CD14-positive monocyte (primary cell): ENCODE measurements at regions not wholly inside any gene's neighbourhood (a gene's known extent, or its start where the extent isn't known, plus 50 kb on each side); places are given as distances from the start of the nearest gene placed in this dataset.
A peak's percentile ranks its signal among the peaks of the same experiment; 100 is the strongest.

Experiments
- DNase-seq, 3 donors: peaks; one replicate each; pipeline ENCODE4 v3.0.0-alpha.2; 2011 to 2022
- H2AFZ ChIP-seq: 2 replicates; pipeline ENCODE4 v1.6.0; 2012; ENCODE audit warnings: mild to moderate bottlenecking, low read depth, low read length, inconsistent platforms; ENCODE audit not compliant: insufficient read depth, poor library complexity, severe bottlenecking
- H3K27ac ChIP-seq, 2 donors: 1 replicate in 1 of 2; 2 replicates in 1 of 2; pipeline ENCODE4 v1.5.1; 2012 to 2013; ENCODE audit warnings: low read length in 2 of 2, control low read depth in 1 of 2, inconsistent platforms in 1 of 2, low read depth in 1 of 2, mild to moderate bottlenecking in 1 of 2
- H3K27me3 ChIP-seq, 2 donors: one replicate each; pipeline versions ENCODE4 v1.6.0 to v1.6.1; 2011 to 2013; ENCODE audit warnings: low read length in 2 of 2; ENCODE audit not compliant: control insufficient read depth in 2 of 2, insufficient read depth in 2 of 2
- H3K36me3 ChIP-seq, 2 donors: replicated peaks in 1 of 2; 1 replicate in 1 of 2; 2 replicates in 1 of 2; pipeline versions ENCODE4 v1.5.1 to v1.6.1; 2012 to 2013; ENCODE audit warnings: low read length in 2 of 2, control low read depth in 1 of 2, inconsistent platforms in 1 of 2, mild to moderate bottlenecking in 1 of 2; ENCODE audit not compliant: insufficient read depth in 2 of 2, control insufficient read depth in 1 of 2
- H3K4me1 ChIP-seq, 2 donors: 1 replicate in 1 of 2; 2 replicates in 1 of 2; pipeline versions ENCODE4 v1.5.1 to v1.6.1; 2012 to 2013; ENCODE audit warnings: low read length in 2 of 2, control low read depth in 1 of 2, inconsistent platforms in 1 of 2, mild to moderate bottlenecking in 1 of 2, moderate library complexity in 1 of 2; ENCODE audit not compliant: insufficient read depth in 2 of 2, control insufficient read depth in 1 of 2
- H3K4me2 ChIP-seq: replicated peaks from 2 replicates; pipeline ENCODE3; 2012; ENCODE audit warnings: low read length, moderate library complexity, mild to moderate bottlenecking; ENCODE audit not compliant: poor library complexity, severe bottlenecking; ENCODE audit errors: extremely low read depth
- H3K4me3 ChIP-seq, 3 experiments: fragments of 200-600 bp in 1 of 3; sonication (generic) in 1 of 3; replicated peaks in 1 of 3; 1 replicate in 2 of 3; 2 replicates in 1 of 3; pipeline ENCODE4 v1.5.1; 2011 to 2013; ENCODE audit warnings: low read length in 3 of 3, mild to moderate bottlenecking in 3 of 3, control low read depth in 2 of 3, low read depth in 2 of 3, inconsistent platforms in 1 of 3, moderate library complexity in 1 of 3
- H3K79me2 ChIP-seq: 2 replicates; pipeline ENCODE4 v1.6.0; 2012; ENCODE audit warnings: mild to moderate bottlenecking, control low read depth, inconsistent platforms, low read length, moderate library complexity; ENCODE audit not compliant: insufficient read depth
- H3K9ac ChIP-seq: 2 replicates; pipeline ENCODE4 v1.6.0; 2017; ENCODE audit warnings: low read length, mild to moderate bottlenecking; ENCODE audit not compliant: insufficient read depth, poor library complexity, severe bottlenecking
- H3K9me3 ChIP-seq, 2 donors: replicated peaks in 1 of 2; 1 replicate in 1 of 2; 2 replicates in 1 of 2; pipeline versions ENCODE4 v1.5.1 to v1.6.1; 2012 to 2013; ENCODE audit warnings: low read length in 2 of 2, control low read depth in 1 of 2; ENCODE audit not compliant: control insufficient read depth in 1 of 2, insufficient read depth in 1 of 2
- H4K20me1 ChIP-seq: 2 replicates; pipeline ENCODE4 v1.6.0; 2012; ENCODE audit warnings: mild to moderate bottlenecking, low read length, control low read depth, moderate library complexity; ENCODE audit not compliant: insufficient read depth
- H3K27ac Mint-ChIP-seq, 7 donors: one replicate each; pipeline ENCODE4 v1.8.0; 2020; ENCODE audit warnings: mild to moderate bottlenecking in 7 of 7, mixed read lengths in 7 of 7, moderate library complexity in 6 of 7, inconsistent platforms in 2 of 7
- H3K27me3 Mint-ChIP-seq, 3 donors: one replicate each; pipeline ENCODE4 v1.8.0; 2021 to 2022; ENCODE audit warnings: low read depth in 3 of 3, mild to moderate bottlenecking in 3 of 3, mixed read lengths in 3 of 3, moderate library complexity in 3 of 3, inconsistent platforms in 1 of 3
- H3K36me3 Mint-ChIP-seq, 2 donors: one replicate each; pipeline ENCODE4 v1.8.0; 2020; ENCODE audit warnings: mixed read lengths in 2 of 2, inconsistent platforms in 1 of 2, mild to moderate bottlenecking in 1 of 2
- H3K4me1 Mint-ChIP-seq: one replicate; pipeline ENCODE4 v1.8.0; 2020; ENCODE audit warnings: mild to moderate bottlenecking, mixed read lengths
- H3K4me3 Mint-ChIP-seq, 2 donors: one replicate each; pipeline ENCODE4 v1.8.0; 2020; ENCODE audit warnings: mild to moderate bottlenecking in 2 of 2, mixed read lengths in 2 of 2, moderate library complexity in 1 of 2
- H3K9me3 Mint-ChIP-seq, 7 donors: one replicate each; pipeline ENCODE4 v1.8.0; 2020 to 2022; ENCODE audit warnings: mixed read lengths in 7 of 7, mild to moderate bottlenecking in 6 of 7, moderate library complexity in 6 of 7, inconsistent platforms in 2 of 7
- WGBS: methylation state at CpG from one replicate; pipeline ENCODE4 v1.1.5; 2013; ENCODE audit warnings: missing lambda C conversion rate; ENCODE audit not compliant: insufficient coverage; 5-methylcytosine and 5-hydroxymethylcytosine counted together
- intact Hi-C, 2 donors: fragments of 100-400 bp; cut with micrococcal nuclease; formaldehyde crosslinking; loops; one replicate each; pipeline versions ENCODE4 v1.15.0 to v1.15.1; 2023
- TF ChIP-seq, protein P1 (sequence below): fragments of 200-600 bp; IDR thresholded peaks from one replicate; pipeline ENCODE4 v1.8.0; 2022; ENCODE audit warnings: antibody characterized with exemption, mild to moderate bottlenecking

DNA sequence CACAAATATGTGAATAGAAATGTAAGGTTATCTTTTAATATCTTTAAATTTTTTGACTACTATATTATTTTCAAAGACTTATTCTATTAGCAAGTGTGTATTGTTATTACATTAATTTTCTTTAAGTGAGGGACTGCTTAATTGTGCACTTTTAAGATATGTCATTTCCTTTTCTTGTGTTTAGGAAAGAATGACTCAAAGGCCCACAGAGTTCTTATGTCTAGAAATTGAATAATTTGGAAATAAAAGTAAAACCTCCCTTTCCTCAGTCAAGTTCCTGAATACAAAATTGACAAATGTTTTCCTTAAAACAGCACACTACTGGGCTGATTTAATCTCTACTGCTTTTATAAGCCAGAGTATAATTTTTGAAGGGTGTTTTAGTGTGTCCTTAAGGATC, 169.7 kb downstream of the TMEM47 start:
- Mint-ChIP-seq H3K4me3 (no peak overlapping the region), H3K4me1 (no peaks in the 10 kb centered on the region), H3K27me3 (no peaks in the 10 kb centered on the region), H3K9me3 (no peaks in the 10 kb centered on the region), H3K27ac (no peak overlapping the region), H3K36me3 (no peaks in the 10 kb centered on the region)
- Histone ChIP-seq H4K20me1 (no peaks in the 10 kb centered on the region), H3K9me3 (peaks cover 0 to 5% of the 10 kb centered on the region in 2 donors), H3K4me3 (no peak overlapping the region), H3K4me2 (no peak overlapping the region), H3K9ac (no peak overlapping the region), H3K79me2 (no peaks in the 10 kb centered on the region), H3K27me3 (no peaks in the 10 kb centered on the region), H3K36me3 (no peaks in the 10 kb centered on the region), H2AFZ (no peak overlapping the region), H3K4me1 (no peaks in the 10 kb centered on the region), H3K27ac (no peak overlapping the region)
- TF ChIP-seq, protein P1, sequence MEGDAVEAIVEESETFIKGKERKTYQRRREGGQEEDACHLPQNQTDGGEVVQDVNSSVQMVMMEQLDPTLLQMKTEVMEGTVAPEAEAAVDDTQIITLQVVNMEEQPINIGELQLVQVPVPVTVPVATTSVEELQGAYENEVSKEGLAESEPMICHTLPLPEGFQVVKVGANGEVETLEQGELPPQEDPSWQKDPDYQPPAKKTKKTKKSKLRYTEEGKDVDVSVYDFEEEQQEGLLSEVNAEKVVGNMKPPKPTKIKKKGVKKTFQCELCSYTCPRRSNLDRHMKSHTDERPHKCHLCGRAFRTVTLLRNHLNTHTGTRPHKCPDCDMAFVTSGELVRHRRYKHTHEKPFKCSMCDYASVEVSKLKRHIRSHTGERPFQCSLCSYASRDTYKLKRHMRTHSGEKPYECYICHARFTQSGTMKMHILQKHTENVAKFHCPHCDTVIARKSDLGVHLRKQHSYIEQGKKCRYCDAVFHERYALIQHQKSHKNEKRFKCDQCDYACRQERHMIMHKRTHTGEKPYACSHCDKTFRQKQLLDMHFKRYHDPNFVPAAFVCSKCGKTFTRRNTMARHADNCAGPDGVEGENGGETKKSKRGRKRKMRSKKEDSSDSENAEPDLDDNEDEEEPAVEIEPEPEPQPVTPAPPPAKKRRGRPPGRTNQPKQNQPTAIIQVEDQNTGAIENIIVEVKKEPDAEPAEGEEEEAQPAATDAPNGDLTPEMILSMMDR, result no peak
- no peak for DNase-seq
- intact Hi-C loops, result no loop called here

DNA sequence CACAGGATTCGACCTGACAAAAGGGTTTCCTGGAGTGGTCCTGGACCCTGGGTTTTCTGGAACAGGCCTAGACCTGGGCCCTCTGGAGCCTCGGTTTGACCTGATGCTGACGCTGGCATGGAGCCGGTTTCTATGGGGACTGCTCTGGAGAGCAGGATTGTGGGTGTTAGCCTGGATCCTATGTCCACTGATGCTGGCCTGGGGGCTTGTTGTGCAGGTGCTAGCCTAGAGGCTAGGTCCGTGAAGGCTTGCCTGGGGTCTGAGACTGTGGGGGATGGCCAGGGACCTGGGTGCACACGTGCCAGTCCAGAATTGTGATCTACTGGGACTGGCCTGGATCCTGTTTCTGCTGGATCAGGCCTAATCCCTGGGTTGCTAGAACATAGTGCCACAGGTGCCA, 173.1 kb downstream of the TMEM47 start:
- 80% methylated on average over 2 of the region's 6 CpGs for WGBS
- no peaks in the 10 kb centered on the region for H4K20me1 ChIP-seq
- H3K4me2 ChIP-seq, result no peak overlapping the region
- no peak overlapping the region for H3K4me3 Mint-ChIP-seq
- H3K4me3 ChIP-seq, result no peak overlapping the region
- H3K27ac ChIP-seq, result no peak overlapping the region
- peak overlapping the region in 1 of 7 donors; percentile 16 for H3K27ac Mint-ChIP-seq
- H3K27me3 ChIP-seq, result no peaks in the 10 kb centered on the region
- H3K4me1 ChIP-seq, result no peaks in the 10 kb centered on the region
- no peak overlapping the region for H3K9ac ChIP-seq
- no peaks in the 10 kb centered on the region for H3K36me3 ChIP-seq
- DNase-seq, result no peak
- H3K9me3 Mint-ChIP-seq, result peaks cover 0 to 11% (median 0%) of the 10 kb centered on the region in 7 donors
- no peaks in the 10 kb centered on the region for H3K27me3 Mint-ChIP-seq
- no peaks in the 10 kb centered on the region for H3K36me3 Mint-ChIP-seq
- H3K4me1 Mint-ChIP-seq, result no peaks in the 10 kb centered on the region
- no peak overlapping the region for H2AFZ ChIP-seq
- TF ChIP-seq, protein P1, result no peak
- intact Hi-C loops, result no loop called here
- H3K9me3 ChIP-seq, result peaks cover 0 to 12% of the 10 kb centered on the region in 2 donors
- no peaks in the 10 kb centered on the region for H3K79me2 ChIP-seq
